Fibroblast of skin of right quadriceps (primary cell): ENCODE measurements at regions not wholly inside any gene's neighbourhood (a gene's known extent, or its start where the extent isn't known, plus 50 kb on each side); places are given as distances from the start of the nearest gene placed in this dataset.
"Not testable (repeated sequence)": the region's sequence is repeated elsewhere in the genome, so short reads cannot be mapped to it uniquely, and the experiment has no call there.

Experiments used
- DNase-seq: peaks from one replicate; pipeline ENCODE4 v3.0.0-alpha.2; 2013

DNA sequence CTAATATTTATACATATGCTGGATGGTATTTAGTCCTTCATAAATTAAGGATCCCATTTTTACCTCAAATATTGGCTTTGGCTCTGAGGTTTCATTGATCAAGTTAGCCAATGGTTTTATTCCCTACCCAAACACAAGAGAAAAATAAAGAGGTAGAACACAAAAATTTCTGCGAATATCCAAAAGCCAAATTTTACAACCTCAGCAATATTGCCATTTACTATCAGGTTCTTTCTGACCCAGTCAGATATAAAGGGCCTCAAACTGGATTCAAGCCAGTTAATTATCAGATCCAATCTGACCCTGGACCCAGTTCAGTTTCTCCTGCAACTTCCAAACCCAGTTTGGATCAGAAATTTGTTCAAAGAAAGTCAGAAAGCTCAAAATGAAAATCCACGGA lies 998.1 kb downstream of the SI start:
- no peak for DNase-seq

DNA sequence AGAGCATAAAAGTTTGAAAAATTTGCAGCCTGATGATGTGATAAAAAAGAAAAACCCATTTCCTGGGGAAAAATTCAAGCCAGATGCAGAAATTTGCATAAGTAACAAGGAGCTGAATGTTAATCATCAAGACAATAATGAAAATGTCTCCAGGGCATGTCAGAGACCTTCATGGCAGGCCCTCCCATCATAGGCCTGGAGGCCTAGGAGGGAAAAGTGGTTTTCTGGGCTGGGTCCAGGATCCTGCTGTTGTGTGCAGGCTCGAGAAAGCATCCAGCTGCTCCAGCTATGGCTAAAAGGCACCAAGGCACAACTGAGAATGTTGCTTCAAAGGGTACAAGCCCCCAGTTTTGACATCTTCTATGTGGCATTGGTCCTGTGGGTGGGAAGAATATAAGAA lies 1014.0 kb downstream of the SI start:
- DNase-seq = no peak

DNA sequence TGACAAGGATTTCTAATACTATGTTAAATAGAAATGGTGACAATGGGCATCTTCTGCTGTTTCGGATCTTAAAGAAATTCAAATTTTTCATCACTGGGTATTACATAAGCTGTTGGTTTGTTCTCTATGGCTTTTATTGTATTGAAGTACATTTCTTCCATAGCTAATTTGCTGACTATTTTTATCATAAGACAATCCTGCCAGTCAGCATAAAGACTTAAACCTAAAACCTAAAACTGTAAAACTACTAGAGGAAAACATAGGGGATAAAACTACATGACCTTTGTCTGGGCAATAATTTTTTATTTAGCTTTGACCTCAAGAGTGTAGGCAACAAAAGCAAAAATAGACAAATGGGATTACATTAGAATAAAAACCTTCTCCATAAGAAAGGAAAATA lies 1017.4 kb downstream of the SI start:
- DNase-seq = no peak

DNA sequence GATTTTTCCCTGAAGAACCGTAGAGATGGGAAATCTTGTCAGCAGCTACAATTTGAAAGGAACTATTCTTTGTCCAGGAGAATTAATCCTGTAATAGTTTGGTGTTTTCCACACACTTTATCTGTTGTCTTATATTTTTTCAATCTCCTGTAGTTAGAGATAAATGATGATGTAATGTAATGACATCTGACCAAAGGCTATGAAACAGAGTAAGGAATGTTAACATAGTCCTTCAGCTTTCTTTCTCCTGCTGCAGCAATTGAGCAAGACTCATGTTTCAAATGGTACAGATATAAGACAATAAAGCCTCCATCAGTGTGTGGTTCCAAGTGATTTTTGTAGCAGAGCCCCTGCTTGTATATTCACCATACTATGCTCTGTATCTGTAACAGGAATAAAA lies 1028.4 kb downstream of the SI start:
- no peak for DNase-seq

DNA sequence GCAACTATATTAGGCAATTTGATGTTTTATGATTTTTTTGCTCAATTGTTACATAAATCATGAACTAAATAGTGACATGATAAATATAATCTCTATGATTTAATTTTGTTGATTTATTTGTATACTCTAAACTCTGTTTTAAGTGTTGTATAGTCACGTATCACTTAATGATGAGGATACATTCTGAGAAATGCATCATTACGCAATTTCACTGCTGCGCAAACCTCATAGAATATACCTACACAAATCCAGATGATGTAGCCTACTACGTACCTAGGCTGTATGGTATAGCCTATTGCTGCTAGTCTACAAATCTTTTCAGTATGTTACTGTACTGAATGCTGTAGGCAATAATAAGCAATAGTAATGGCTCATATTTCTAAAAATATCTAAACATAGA lies 1029.8 kb downstream of the SI start:
- no peak for DNase-seq

DNA sequence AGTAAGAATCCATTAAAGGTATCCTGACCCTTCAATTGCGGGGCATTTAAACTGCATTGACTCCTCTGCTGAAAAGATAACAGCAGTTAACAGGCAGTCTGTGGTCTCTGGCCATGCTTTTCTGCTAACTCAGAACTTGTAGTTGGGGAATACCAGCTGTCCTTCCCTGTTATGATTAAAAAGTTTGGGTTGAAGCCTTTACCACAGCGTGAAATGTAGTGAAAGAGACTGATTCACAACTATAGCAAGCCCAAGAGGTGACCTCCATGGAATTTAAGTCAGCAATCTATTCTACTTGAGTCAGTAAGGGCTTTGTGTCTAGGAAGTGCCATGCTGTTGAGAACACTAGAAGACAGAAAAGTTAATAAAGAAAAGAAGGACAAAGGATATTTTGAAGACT lies 1037.3 kb downstream of the SI start:
- DNase-seq = no peak

DNA sequence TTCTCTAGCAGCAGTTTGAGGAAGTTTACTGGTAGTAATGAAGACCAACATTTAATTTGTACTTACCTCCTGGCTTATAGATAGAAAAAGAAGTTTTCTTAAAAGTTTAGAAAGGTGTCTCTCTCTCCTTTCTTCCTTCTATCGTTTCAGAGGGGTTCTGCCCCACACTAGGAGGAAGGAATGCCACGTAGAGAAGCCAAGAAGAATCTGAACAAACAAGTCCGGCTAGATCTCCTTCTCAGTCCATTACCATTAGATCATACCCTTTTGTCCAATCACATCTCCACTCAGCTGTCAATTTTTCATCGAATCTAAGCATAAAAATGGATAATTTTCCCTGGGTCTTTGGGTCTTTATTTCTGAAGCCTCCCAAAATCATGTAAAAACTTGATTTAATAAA lies 1048.1 kb downstream of the SI start:
- no peak for DNase-seq

DNA sequence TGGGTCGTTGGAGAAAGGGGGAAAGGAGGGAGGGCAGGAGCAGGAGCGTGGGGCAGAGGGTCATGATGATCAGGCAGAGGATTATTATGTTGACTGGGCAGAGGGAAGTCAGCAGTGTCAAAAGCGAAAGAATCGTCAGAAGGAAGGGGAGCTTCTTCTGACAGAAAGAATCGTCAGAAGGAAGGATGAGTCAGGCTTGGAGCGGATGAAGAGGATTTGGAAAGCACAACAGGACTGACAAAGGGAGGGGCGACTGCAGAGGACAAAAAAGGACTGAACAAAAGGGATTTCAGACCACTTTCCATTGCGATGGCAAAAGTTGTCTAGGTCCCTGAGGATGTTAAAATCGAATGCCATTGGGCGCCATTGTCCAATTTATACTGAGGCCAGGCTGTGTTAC lies 1053.5 kb downstream of the SI start:
- no peak for DNase-seq

DNA sequence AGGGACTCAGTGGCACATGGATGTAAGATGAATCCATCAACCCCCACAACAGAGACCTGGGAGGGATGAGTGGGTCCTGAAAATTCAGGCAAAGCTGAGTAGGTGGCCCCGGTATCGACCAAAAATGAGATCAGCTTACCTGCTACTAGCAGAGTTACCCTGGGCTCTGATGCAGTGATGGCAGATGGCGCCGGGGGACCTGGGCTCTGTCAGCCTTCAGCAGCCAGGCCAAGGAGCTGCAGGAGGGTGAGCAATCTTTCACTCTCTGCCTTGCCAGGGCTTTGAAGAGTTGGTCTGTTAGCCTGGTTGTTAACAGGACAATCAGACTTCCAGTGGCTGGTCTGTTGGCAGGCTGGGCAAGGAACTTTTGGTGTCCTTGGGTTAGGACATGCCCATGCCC lies 1054.8 kb downstream of the SI start:
- no peak for DNase-seq

DNA sequence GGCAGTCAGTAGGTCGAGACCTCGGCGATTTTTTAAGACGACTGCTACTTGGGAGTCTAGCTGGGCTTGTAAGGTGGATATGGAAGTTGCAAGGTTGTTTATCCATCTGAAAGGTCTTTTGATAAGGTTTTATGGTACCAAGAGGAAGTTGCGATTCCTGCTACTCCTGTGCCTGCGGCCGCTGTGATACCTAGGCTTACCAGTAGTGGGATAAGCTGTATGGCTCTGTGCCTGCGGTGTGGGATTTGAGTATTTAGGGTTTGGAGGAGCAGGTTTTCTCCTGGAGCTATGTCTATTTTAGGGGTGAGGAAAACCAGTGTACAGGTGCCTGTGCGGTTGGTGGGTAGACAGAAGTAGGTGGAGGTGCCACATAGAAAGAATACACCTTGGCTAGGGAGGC lies 1059.8 kb downstream of the SI start:
- DNase-seq = no peak

DNA sequence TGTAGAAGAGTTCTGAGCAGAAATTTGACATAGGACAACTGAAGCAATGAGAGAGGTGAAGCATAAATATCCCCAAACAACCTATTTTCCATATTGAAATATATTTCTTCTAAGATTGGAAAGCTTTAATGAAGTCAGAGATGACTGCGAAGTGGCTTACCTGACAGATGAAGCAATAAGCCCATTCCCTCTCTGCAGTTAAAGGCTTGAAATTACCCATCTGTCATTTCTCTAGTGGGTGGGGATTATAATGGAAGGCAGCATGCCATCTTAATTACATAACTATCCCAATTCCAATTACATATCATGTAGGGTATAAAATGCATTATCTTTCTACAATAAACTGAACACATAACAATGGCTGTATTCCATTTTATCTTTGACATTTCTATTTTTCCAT lies 1070.5 kb downstream of the SI start:
- no peak for DNase-seq

DNA sequence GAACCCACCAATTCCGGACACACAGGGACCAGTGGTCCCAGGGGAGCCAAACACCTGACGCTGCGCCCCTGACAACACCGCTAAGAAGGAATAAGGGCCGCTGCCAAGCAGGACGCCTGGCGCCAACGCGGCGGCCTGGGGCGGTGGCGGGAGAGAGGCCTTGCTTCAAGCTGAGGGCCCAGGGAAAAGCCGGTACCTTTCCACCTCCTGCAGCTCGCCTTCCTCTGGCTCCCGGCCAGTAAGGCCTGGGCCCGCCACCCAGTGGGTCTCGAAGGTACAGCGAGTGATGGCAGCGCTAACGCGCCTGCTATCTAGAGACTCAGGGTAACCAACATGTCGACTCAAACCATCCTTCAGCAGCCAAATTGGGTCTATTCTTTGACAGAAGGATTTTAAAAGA lies 1074.1 kb downstream of the SI start:
- no peak for DNase-seq

DNA sequence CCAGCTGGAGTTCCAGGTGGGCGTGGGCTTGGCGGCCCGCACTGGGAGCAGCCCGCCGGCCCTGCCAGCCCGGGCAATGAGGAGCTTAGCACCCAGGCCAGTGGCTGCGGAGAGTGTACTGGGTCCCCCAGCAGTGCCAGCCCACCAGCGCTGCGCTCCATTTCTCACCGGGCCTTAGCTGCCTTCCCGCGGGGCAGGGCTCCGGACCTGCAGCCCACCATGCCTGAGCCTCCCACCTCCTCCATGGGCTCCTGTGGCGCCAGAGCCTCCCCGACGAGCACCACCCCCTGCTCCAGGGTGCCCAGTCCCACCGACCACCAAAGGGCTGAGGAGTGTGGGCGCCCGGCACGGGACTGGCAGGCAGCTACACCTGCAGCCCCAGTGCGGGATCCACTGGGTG lies 1075.3 kb downstream of the SI start:
- not testable (repeated sequence) for DNase-seq

DNA sequence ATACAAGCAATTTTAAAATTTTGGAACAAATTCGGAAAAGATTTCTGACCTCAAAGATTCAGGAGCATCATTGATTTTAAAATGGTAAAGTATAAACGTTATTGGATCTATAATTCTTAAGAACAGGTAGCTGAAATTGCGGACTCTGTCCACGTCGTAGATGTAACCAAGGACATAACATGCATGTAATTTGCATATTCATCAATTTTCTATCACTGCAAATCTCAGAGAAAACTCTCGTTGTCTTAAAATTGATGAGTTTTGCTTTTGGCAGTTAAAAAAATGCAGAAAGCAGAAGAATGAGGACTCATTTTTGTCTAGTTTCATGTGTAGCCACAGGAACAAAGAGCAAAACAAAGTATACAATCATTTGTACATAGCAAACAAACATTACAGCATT lies 1094.4 kb downstream of the SI start:
- no peak for DNase-seq

DNA sequence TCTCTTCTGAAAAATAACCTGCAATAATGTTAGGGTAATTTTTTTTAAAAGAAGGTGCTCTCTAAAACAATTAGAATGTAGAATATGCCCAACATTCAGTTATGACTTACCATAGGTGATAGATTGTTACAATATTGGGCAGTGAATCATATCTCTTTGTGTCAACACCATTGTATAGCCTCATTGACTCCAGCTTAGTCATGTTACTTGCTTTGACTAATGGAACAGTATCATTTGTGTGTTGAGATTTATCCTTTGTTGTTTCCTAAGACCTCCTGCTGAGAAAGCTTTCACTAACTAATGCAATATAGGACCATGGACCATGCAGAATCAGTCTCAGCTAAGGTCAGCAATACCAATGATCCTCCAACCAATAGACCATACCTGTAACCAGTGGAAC lies 1106.4 kb downstream of the SI start:
- DNase-seq = no peak

DNA sequence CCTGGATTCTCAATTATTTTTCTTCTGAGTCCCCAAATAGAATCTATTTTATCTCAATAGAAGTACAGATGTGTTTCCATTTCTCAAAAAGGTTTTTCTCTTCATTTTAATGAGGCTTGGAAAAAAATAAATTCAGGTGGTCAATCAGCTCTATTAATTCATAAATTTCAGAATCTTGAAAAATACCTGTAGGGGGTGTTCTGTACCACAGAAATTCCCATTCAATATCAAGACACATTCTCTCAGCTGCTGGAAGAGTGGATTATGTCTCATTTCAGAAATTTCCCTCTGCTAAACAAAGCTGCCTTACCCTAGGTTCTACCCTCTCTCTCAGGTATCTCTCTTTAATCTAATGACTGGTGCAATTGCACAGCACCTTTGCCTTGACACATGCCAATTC lies 1121.2 kb downstream of the SI start:
- DNase-seq = no peak

DNA sequence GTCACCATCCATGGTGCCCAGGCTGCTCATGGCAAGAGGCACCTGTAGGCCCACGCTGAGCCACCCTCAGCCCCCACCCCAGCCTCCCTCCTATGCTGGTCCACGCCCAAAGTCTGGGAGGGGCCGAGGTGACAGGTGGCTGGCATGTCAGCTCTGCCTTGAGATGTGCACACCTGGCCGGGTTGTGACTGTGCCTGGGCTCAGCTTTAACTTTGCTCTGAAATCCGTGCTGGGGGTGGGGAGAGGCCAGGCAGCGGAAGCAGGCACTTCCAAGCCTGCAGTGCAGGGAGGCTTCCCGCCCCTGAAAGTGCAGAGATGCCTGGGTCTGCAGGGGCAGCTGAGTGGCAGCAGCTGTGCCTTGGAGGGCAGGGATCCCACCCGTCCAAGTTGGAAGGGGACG lies 1124.8 kb downstream of the SI start:
- DNase-seq = no peak

DNA sequence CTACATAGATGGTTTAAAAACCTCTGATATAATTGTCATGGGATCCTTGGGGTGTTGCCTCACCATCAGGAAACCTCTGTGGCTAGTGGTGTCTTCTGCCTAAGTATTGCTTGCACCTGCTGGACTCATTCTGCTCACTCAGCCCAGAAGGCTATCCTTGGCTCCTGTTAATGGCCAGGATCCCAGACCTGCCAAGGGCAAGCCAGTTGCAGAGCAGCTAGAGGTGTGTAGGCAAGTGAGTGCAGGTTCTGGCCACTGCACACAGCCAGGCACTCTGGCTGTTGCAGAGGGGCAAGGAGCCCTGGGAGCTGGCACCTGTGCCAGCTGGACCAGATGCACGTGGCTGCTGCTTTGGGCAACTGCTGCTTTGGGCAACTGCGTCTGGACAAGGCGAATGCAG lies 1125.8 kb downstream of the SI start:
- no peak for DNase-seq

DNA sequence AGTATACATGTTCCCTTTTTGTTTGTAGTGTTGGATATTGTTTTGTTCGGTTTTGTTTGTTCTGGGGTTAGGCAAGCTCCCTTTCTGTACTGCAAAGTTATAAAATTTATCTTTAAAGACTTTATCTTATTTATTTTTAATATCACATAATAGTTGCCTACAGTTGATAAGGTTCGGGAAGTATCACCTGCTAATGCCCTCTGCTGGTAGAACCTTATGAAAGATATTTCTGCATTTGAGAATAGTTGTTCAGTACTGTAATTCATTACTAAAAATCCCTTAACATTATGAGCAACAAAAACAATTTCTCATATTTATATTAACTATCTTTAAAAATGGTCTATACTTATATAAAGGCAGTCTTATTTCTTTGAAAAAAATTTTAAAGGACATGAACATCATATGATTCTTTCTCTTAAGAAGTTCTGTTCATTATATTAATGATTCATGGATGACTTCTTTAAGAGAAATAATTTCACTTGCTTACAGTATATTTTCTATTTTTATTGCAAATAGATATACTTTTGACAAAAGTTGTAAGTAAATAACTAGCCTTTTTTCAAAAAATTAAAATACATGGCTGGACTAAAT lies 1126.8 kb downstream of the SI start:
- DNase-seq = no peak

DNA sequence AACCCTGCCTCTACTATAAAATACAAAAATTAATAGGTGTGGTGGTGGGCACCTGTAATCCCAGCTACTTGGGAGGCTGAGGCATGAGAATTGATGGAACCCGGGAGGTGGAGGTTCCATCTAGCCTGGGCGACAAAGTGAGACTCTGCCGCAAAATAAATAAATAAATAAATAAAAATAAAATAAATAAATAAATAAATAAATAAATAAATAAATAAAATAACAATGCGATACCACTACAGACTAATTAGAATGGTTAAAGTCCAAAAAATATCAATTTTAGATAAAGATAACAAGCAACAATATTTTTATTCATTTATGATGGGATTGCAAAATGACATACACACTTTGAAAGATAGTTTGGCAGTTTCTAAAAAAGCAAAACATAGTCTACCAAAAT lies 1131.5 kb downstream of the SI start:
- no peak for DNase-seq

DNA sequence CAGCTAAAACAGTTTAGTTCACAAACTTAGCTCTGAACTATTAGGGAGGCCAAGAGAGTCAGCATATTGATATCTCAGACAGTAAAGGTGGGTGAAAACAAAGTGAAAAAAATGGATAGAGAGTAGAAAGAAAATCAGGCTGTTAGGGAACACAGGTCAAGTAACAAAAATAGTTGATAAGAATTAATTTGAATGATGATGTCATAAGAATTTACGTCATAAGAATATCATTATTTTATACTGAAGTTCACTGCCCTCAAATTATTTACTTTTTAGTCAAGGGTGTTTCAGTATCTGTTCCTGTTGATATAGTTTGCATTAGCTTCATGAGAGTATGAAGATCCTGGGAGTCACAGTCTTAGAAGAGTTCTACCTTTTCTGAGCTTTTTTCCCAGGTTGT lies 1134.6 kb downstream of the SI start:
- no peak for DNase-seq

DNA sequence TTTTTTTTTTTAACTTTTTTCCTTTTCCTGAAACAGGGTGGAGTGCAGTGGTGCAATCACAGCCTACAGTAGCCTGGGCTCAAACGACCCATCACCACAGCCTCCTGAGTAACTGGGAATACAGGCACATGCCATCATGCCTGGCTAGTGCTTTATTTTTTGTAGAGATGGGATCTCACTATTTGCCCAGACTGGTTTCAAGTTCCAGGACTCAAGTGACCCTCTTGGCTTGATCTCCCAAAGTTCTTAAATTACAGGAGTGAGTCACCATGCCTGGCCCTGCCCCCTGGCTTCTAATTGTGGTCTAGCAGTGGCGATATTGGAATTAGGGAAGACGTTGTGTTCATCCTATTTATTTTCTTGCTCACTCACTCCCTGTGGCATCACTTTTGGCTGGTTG lies 1138.4 kb downstream of the SI start:
- no peak for DNase-seq

DNA sequence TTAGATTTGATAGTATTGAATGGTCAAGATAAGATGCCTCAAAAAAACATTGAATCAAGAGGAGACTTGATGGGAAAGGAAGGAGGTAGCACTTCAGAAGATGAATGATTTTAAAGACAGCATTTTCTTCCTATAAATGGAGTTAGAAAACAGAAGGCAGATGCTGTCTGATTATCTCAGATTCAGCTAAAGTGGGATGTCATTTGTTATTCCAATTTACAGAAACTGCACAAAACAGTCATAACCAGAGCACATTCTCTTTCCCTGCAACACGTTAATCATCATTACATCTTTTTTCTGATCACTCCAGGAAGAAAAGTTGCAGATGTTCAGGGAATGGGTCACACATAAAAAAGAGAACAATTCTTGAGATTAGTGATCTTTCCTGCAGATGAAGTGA lies 1141.8 kb downstream of the SI start:
- DNase-seq = no peak

DNA sequence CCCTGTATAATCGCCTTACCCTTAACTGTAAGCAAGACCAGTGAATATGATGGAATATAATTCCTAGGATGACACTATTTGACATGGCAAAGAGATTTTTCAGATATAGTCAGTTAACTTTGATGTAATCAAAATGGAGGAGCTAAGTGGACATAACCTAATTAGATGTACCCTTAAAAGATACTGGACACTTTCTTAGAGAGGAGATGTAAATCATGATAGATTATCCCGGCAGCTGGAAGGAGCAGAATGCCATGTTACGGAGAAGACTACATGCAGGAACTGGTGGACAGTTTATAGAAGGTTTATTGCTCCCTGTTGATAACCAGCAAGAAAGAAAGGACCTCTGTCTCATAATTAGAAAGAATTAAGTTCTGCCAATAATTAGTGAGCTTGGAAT lies 1142.9 kb downstream of the SI start:
- no peak for DNase-seq

DNA sequence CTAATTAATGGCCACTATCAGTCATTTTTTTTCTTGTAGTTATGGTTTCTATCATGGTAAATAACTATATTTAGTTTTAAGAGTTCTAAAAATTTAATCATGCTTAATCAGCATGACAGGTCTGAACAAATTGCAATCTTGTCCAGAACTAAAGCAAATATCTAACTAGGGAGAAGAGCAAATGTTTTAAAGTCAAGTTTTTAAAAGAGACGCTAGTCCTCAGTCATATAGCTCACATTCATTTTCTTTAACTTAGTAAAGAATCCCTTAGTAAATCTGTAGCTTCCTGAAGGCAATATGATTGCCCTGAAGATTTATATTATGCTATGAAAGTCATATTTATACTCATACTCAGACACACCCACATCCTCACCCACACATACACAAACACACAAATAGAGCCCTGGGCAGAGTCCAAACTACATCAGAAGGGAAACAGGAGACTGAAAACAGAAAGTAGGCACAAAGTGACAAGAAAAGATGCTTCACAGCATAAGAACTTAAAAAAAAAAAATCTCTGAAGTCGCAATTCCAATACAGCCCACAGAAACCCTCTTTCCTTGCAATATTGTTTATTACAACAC lies 1149.1 kb downstream of the SI start:
- DNase-seq = no peak

DNA sequence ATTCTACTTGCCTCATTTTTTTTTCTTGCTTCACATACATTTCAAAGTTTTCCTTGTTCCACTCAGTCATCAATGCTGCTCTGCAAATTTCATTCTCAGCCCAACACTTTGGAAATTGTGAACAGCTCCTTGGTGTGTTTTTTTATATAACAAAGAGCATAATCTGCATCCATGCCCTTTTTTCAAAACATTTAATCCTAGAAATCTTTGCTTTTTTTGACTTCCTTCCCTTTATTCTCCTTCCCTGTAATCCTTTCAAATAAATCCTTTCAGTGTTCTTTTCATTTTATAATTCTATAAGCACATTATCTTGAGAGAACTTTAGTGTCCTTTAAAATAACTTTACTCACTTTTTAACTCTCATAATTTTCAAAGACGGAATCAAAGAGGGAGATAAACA lies 1150.8 kb downstream of the SI start:
- DNase-seq = no peak
